ENCODE measurements at regions not wholly inside any gene's neighbourhood (a gene's known extent, or its start where the extent isn't known, plus 50 kb on each side); places are given as distances from the start of the nearest gene placed in this dataset.

GRCh38 chr5:8766448-8766847 is 779.4 kb downstream of the SEMA5A start:
- CTCF ChIA-PET = interaction anchor here (0.6 kb wide), 1 partner anchor 720 kb away, joined by 3 read pairs; no protein-coding TSS in a partner anchor

GRCh38 chr5:8767111-8767510 is 778.8 kb downstream of the SEMA5A start:
- Histone ChIP-seq H3K4me3 (no peak overlapping the region), H3K4me1 (no peaks in the 10 kb centered on the region), H3K9me3 (no peaks in the 10 kb centered on the region), H3K27ac (no peak overlapping the region), H3K4me2 (no peak overlapping the region)
- DNase-seq (ENCODE audit: low read depth in 1 of 2, low spot score in 1 of 2) = no peak
- WGBS (ENCODE audit: missing lambda C conversion rate) = 0% methylated on average over 3 of the region's 3 CpGs
- ATAC-seq = no peak
- no peak for FAIRE-seq
- POLR2A ChIA-PET = no interaction called here
- TF ChIP-seq ZFP36 (IDR thresholded peaks at IDR 0.05; ENCODE audit: borderline replicate concordance, partially characterized antibody) (no peak), EHMT2 (IDR thresholded peaks at IDR 0.05; ENCODE audit: low read depth) (no peak), POLR2AphosphoS2 (conservative IDR thresholded peaks at IDR 0.05; ENCODE audit: low read length) (no peak), HEYL (CRISPR knock-in tag; IDR thresholded peaks at IDR 0.05) (no peak), EHF (CRISPR knock-in tag; IDR thresholded peaks at IDR 0.05) (no peak), ZSCAN20 (CRISPR knock-in tag; IDR thresholded peaks at IDR 0.05) (no peak), KDM5A (IDR thresholded peaks at IDR 0.05) (no peak), E2F6 (IDR thresholded peaks at IDR 0.05; ENCODE audit: borderline replicate concordance, low read depth) (no peak), MAFK (IDR thresholded peaks at IDR 0.05; ENCODE audit: partially characterized antibody) (no peak), POLR2A (IDR thresholded peaks at IDR 0.05; ENCODE audit: low read length) (no peak), HOXB5 (CRISPR knock-in tag; IDR thresholded peaks at IDR 0.05) (no peak), HOXB13 (CRISPR knock-in tag; IDR thresholded peaks at IDR 0.05; ENCODE audit: low read depth) (no peak), RCOR1 (IDR thresholded peaks at IDR 0.05; ENCODE audit: low read depth, low read length) (no peak), FOSL2 (IDR thresholded peaks at IDR 0.05) (no peak), FOSL2 (CRISPR knock-in tag; IDR thresholded peaks at IDR 0.05) (no peak), ZC3H11A (IDR thresholded peaks at IDR 0.05) (no peak), MAZ (IDR thresholded peaks at IDR 0.05; ENCODE audit: borderline replicate concordance, low read depth, low read length) (no peak), TFCP2L1 (CRISPR knock-in tag; IDR thresholded peaks at IDR 0.05) (no peak), ATOH8 (CRISPR knock-in tag; IDR thresholded peaks at IDR 0.05; ENCODE audit: low read depth) (no peak), HDAC2 (IDR thresholded peaks at IDR 0.05) (no peak)
- CTCF ChIA-PET = no interaction called here

More at GRCh38 chr5:8766448-8766847, 779.4 kb downstream of the SEMA5A start:
- no peak overlapping the region for H3K4me2 ChIP-seq
- H3K4me3 ChIP-seq = no peak overlapping the region
- WGBS (ENCODE audit: missing lambda C conversion rate) = 25% methylated on average over 1 of the region's 1 CpG
- no peak for DNase-seq (ENCODE audit: low read depth in 1 of 2, low spot score in 1 of 2)
- FAIRE-seq = no peak
- H3K9me3 ChIP-seq = no peaks in the 10 kb centered on the region
- POLR2A ChIA-PET = no interaction called here
- TF ChIP-seq RFX5 (IDR thresholded peaks at IDR 0.05) = no peak
- no peak for TF ChIP-seq ATOH8 (CRISPR knock-in tag; IDR thresholded peaks at IDR 0.05; ENCODE audit: low read depth)
- no peak for TF ChIP-seq FOSL2 (IDR thresholded peaks at IDR 0.05)
- TF ChIP-seq FOSL2 (CRISPR knock-in tag; IDR thresholded peaks at IDR 0.05) = no peak
- no peak for TF ChIP-seq SMC3 (IDR thresholded peaks at IDR 0.05)
- no peak for TF ChIP-seq JUNB (IDR thresholded peaks at IDR 0.05)
- TF ChIP-seq ZNF302 (CRISPR knock-in tag; IDR thresholded peaks at IDR 0.05) = no peak
- no peak for TF ChIP-seq SREBF2 (IDR thresholded peaks at IDR 0.05)
- no peak for TF ChIP-seq HOXB5 (CRISPR knock-in tag; IDR thresholded peaks at IDR 0.05)
- no peak for TF ChIP-seq FOSB (CRISPR knock-in tag; IDR thresholded peaks at IDR 0.05)
- no peak for TF ChIP-seq ZC3H11A (IDR thresholded peaks at IDR 0.05)
- no peak for TF ChIP-seq CBX8 (IDR thresholded peaks at IDR 0.05)
- no peak for TF ChIP-seq RCOR1 (IDR thresholded peaks at IDR 0.05; ENCODE audit: low read depth, low read length)
- no peak for TF ChIP-seq TFCP2L1 (CRISPR knock-in tag; IDR thresholded peaks at IDR 0.05)
- ATAC-seq = no peak
- no peak overlapping the region for H3K27ac ChIP-seq
- H3K4me1 ChIP-seq = no peaks in the 10 kb centered on the region
